Calu3 (cell line): ENCODE measurements at regions not wholly inside any gene's neighbourhood (a gene's known extent, or its start where the extent isn't known, plus 50 kb on each side); places are given as distances from the start of the nearest gene placed in this dataset.

Experiments
- BruUV-seq: library from RNA; stranded (reverse); fragments of 400-500 nt; replicated peaks from 2 replicates; lab custom pipeline; 2021; lab: Mats Ljungman, UMichigan
- CTCF ChIA-PET: fragments of 300-600 bp; sonication (Branson Sonifier 250); formaldehyde crosslinking; loops from one replicate; lab custom pipeline; 2022; ENCODE audit warnings: antibody characterized with exemption; lab: Charles Lee
- DNase-seq: peaks from one replicate; pipeline ENCODE4 v3.0.0; 2022
- H3K27ac Mint-ChIP-seq: one replicate; pipeline ENCODE4 v1.8.0; 2022; ENCODE audit warnings: mixed read lengths; ENCODE audit not compliant: unreplicated experiment
- H3K27me3 Mint-ChIP-seq: one replicate; pipeline ENCODE4 v1.8.0; 2022; ENCODE audit warnings: mixed read lengths; ENCODE audit not compliant: unreplicated experiment
- H3K36me3 Mint-ChIP-seq: one replicate; pipeline ENCODE4 v1.8.0; 2022; ENCODE audit warnings: mild to moderate bottlenecking, moderate library complexity, mixed read lengths; ENCODE audit not compliant: insufficient read depth, unreplicated experiment
- H3K4me1 Mint-ChIP-seq: one replicate; pipeline ENCODE4 v1.8.0; 2022; ENCODE audit warnings: mild to moderate bottlenecking, low read depth, mixed read lengths; ENCODE audit not compliant: unreplicated experiment
- H3K4me3 Mint-ChIP-seq: one replicate; pipeline ENCODE4 v1.8.0; 2022; ENCODE audit warnings: mild to moderate bottlenecking, low read depth, moderate library complexity, mixed read lengths; ENCODE audit not compliant: unreplicated experiment
- H3K9me3 Mint-ChIP-seq: one replicate; pipeline ENCODE4 v1.8.0; 2022; ENCODE audit warnings: low read depth, mixed read lengths; ENCODE audit not compliant: unreplicated experiment
- CTCF ChIP-seq: fragments of 200-600 bp; IDR thresholded peaks from one replicate; pipeline ENCODE4 v1.8.0; 2022; ENCODE audit warnings: antibody characterized with exemption; ENCODE audit not compliant: unreplicated experiment
- intact Hi-C: fragments of 100-400 bp; cut with micrococcal nuclease; formaldehyde crosslinking; loops from one replicate; pipeline ENCODE4 v1.10.0; 2022; ENCODE audit not compliant: unreplicated experiment

- H3K27me3 Mint-ChIP-seq: no peaks in the 10 kb centered on the region
- no peaks in the 10 kb centered on the region for H3K36me3 Mint-ChIP-seq
- no peaks in the 10 kb centered on the region for H3K9me3 Mint-ChIP-seq
- no TSS peak for BruUV-seq
- CTCF ChIA-PET: interaction anchor here (0.6 kb wide), 1 partner anchor 857 kb away, joined by 7 read pairs; no protein-coding TSS in a partner anchor
- intact Hi-C loops: no loop called here
- no peak for TF ChIP-seq CTCF
- H3K4me3 Mint-ChIP-seq: no peak overlapping the region
- DNase-seq: no peak
- no peaks in the 10 kb centered on the region for H3K4me1 Mint-ChIP-seq
- H3K27ac Mint-ChIP-seq: no peak overlapping the region
These were observed 202.2 kb upstream of the RPS23 start for GRCh38 chr5:82480331-82480730.

DNA sequence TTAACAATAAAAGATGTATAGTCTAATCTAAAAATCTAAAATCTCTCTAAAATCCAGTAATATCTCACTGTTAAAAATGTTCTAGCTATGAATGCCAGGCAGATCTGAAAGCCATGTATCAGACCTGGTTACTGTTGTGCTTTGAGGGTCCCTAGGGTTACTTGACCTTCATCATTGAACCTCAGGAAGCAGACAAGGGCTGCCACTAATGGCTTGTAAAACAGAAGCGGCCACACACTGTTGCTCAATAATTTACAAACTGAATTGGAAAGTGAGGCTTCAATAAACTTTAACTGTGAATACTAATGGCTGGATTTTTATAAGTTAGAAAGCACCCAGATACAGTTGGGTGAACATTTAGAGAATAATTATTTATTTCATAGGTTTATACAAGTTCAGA is 198.0 kb upstream of the RPS23 start:
- CTCF ChIA-PET: no interaction called here
- H3K9me3 Mint-ChIP-seq: no peaks in the 10 kb centered on the region
- no peaks in the 10 kb centered on the region for H3K36me3 Mint-ChIP-seq
- H3K27ac Mint-ChIP-seq: no peak overlapping the region
- TF ChIP-seq CTCF: no peak
- no peak overlapping the region for H3K4me3 Mint-ChIP-seq
- no peaks in the 10 kb centered on the region for H3K4me1 Mint-ChIP-seq
- intact Hi-C loops: no loop called here
- no peak for DNase-seq
- BruUV-seq: no TSS peak
- no peaks in the 10 kb centered on the region for H3K27me3 Mint-ChIP-seq

DNA sequence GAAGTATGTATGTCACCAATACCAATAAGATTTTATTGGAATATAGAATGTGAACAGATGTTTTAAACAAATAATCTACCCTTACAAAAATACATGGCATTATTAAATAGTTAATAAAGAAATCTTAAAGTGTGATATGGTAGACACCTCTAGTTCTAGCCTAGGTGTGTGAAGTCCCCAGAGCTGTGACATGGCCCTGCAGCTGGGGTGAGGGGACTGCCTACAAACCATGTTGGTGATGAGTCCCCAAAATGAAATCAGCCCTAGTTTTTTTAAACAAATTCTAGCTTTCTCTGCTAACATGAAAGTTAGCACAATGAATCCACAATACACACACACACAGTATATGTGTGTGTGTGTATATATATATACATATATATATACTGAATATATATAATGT is 195.1 kb upstream of the RPS23 start:
- CTCF ChIA-PET: interaction anchor here (0.6 kb wide), 1 partner anchor 780 kb away, joined by 6 read pairs; no protein-coding TSS in a partner anchor
- BruUV-seq: no TSS peak
- Mint-ChIP-seq H3K27me3 (no peaks in the 10 kb centered on the region), H3K4me3 (no peak overlapping the region), H3K36me3 (no peaks in the 10 kb centered on the region), H3K27ac (no peak overlapping the region), H3K4me1 (no peaks in the 10 kb centered on the region), H3K9me3 (no peaks in the 10 kb centered on the region)
- DNase-seq: no peak
- TF ChIP-seq CTCF: no peak
- intact Hi-C loops: no loop called here

- CTCF ChIA-PET: interaction anchor here (0.6 to 0.7 kb wide), 2 partner anchors 180 to 516 kb away, joined by 3 read pairs; no protein-coding TSS in a partner anchor
These were observed 192.2 kb upstream of the RPS23 start for GRCh38 chr5:82470185-82470994.

More at GRCh38 chr5:82470185-82470994, 192.2 kb upstream of the RPS23 start:
- Mint-ChIP-seq H3K4me3 (no peak overlapping the region), H3K27me3 (no peaks in the 10 kb centered on the region), H3K36me3 (no peaks in the 10 kb centered on the region), H3K4me1 (no peaks in the 10 kb centered on the region), H3K9me3 (no peaks in the 10 kb centered on the region), H3K27ac (no peak overlapping the region)
- no peak for TF ChIP-seq CTCF
- intact Hi-C loops: no loop called here
- DNase-seq: no peak
- no TSS peak for BruUV-seq
